ENCODE measurements at regions not wholly inside any gene's neighbourhood (a gene's known extent, or its start where the extent isn't known, plus 50 kb on each side); places are given as distances from the start of the nearest gene placed in this dataset.
"Not testable (repeated sequence)": the region's sequence is repeated elsewhere in the genome, so short reads cannot be mapped to it uniquely, and the experiment has no call there.

GRCh38 chr11:34784318-34784841, 131.8 kb downstream of the APIP start:
- Histone ChIP-seq H3K4me1 (ENCODE audit: control insufficient read depth in 2 of 2, insufficient read depth in 2 of 2, low read length in 2 of 2) (no peaks in the 10 kb centered on the region), H3K9me3 (ENCODE audit: control extremely low read depth in 1 of 3, control insufficient read depth in 2 of 3, insufficient read depth in 1 of 3, low read length in 2 of 3) (no peaks in the 10 kb centered on the region), H4K20me1 (ENCODE audit: control insufficient read depth, insufficient read depth, low read length, poor library complexity, severe bottlenecking) (no peaks in the 10 kb centered on the region), H2AFZ (ENCODE audit: insufficient read depth, low read depth, low read length, poor library complexity, severe bottlenecking) (no peak overlapping the region), H3K79me2 (ENCODE audit: control insufficient read depth, insufficient read depth, low read length) (no peaks in the 10 kb centered on the region), H3K4me3 (ENCODE audit: control extremely low read depth in 1 of 5, extremely low read depth in 1 of 5, insufficient read depth in 1 of 5, low read depth in 2 of 5, low read length in 4 of 5) (no peak overlapping the region), H3K27ac (ENCODE audit: low read length in 2 of 2) (no peak overlapping the region), H3K9ac (ENCODE audit: low read length) (no peak overlapping the region), H3K4me2 (replicated peaks; ENCODE audit: low read depth, low read length, poor library complexity, severe bottlenecking) (no peak overlapping the region), H3K27me3 (replicated peaks in 1 of 4; ENCODE audit: control extremely low read depth in 1 of 4, control insufficient read depth in 3 of 4, insufficient read depth in 4 of 4, low read length in 3 of 4) (peaks cover 0 to 12% (median 4%) of the 10 kb centered on the region in 4 experiments), H3K36me3 (replicated peaks in 1 of 2; ENCODE audit: control extremely low read depth in 1 of 2, control insufficient read depth in 1 of 2, extremely low read depth in 1 of 2, insufficient read depth in 2 of 2, low read length in 1 of 2) (no peaks in the 10 kb centered on the region)
- no peaks in the 10 kb centered on the region for H3K4me1 Mint-ChIP-seq
- TF ChIP-seq EZH2 (IDR thresholded peaks at IDR 0.05; ENCODE audit: borderline replicate concordance, insufficient read depth, low read depth, low read length, poor library complexity, severe bottlenecking): no peak
- no peak for TF ChIP-seq CTCF (IDR thresholded peaks at IDR 0.05)
- ChIA-PET CTCF (no interaction called here), POLR2A (no interaction called here)
- peaks cover 27% of the 10 kb centered on the region for H3K27me3 Mint-ChIP-seq
- H3K9me3 Mint-ChIP-seq (ENCODE audit: insufficient read depth): no peaks in the 10 kb centered on the region
- no peak overlapping the region for H3K4me3 Mint-ChIP-seq
- 70% methylated on average over 2 of the region's 2 CpGs for WGBS (ENCODE audit: insufficient coverage)
- DNase-seq (no peak), ATAC-seq (ENCODE audit: low read depth) (no peak)
- intact Hi-C loops (cut with micrococcal nuclease): no loop called here
- no peak overlapping the region for H3K27ac Mint-ChIP-seq

- WGBS (ENCODE audit: insufficient coverage): 84% methylated on average over 3 of the region's 3 CpGs
- Histone ChIP-seq H4K20me1 (ENCODE audit: control insufficient read depth, insufficient read depth, low read length, poor library complexity, severe bottlenecking) (no peaks in the 10 kb centered on the region), H3K9me3 (ENCODE audit: control extremely low read depth in 1 of 3, control insufficient read depth in 2 of 3, insufficient read depth in 1 of 3, low read length in 2 of 3) (no peaks in the 10 kb centered on the region), H2AFZ (ENCODE audit: insufficient read depth, low read depth, low read length, poor library complexity, severe bottlenecking) (no peak overlapping the region), H3K79me2 (ENCODE audit: control insufficient read depth, insufficient read depth, low read length) (no peaks in the 10 kb centered on the region), H3K4me1 (ENCODE audit: control insufficient read depth in 2 of 2, insufficient read depth in 2 of 2, low read length in 2 of 2) (no peaks in the 10 kb centered on the region), H3K4me3 (ENCODE audit: control extremely low read depth in 1 of 5, extremely low read depth in 1 of 5, insufficient read depth in 1 of 5, low read depth in 2 of 5, low read length in 4 of 5) (no peak overlapping the region), H3K4me2 (replicated peaks; ENCODE audit: low read depth, low read length, poor library complexity, severe bottlenecking) (no peak overlapping the region), H3K36me3 (replicated peaks in 1 of 2; ENCODE audit: control extremely low read depth in 1 of 2, control insufficient read depth in 1 of 2, extremely low read depth in 1 of 2, insufficient read depth in 2 of 2, low read length in 1 of 2) (no peaks in the 10 kb centered on the region), H3K9ac (ENCODE audit: low read length) (no peak overlapping the region), H3K27ac (ENCODE audit: low read length in 2 of 2) (no peak overlapping the region), H3K27me3 (replicated peaks in 1 of 4; ENCODE audit: control extremely low read depth in 1 of 4, control insufficient read depth in 3 of 4, insufficient read depth in 4 of 4, low read length in 3 of 4) (peaks cover 0 to 12% (median 4%) of the 10 kb centered on the region in 4 experiments)
- TF ChIP-seq CTCF (IDR thresholded peaks at IDR 0.05): no peak
- no peak for TF ChIP-seq EZH2 (IDR thresholded peaks at IDR 0.05; ENCODE audit: borderline replicate concordance, insufficient read depth, low read depth, low read length, poor library complexity, severe bottlenecking)
- Mint-ChIP-seq H3K27me3 (peaks cover 27% of the 10 kb centered on the region), H3K4me1 (no peaks in the 10 kb centered on the region), H3K4me3 (no peak overlapping the region), H3K27ac (no peak overlapping the region), H3K9me3 (ENCODE audit: insufficient read depth) (no peaks in the 10 kb centered on the region)
- POLR2A ChIA-PET: no interaction called here
- DNase-seq (no peak), ATAC-seq (ENCODE audit: low read depth) (no peak)
- CTCF ChIA-PET: no interaction called here
- intact Hi-C loops (cut with micrococcal nuclease): no loop called here
These were observed 132.3 kb downstream of the APIP start for GRCh38 chr11:34783816-34784317.

GRCh38 chr11:34781826-34782225, 134.4 kb downstream of the APIP start:
- DNase-seq: not testable (repeated sequence)

More at GRCh38 chr11:34781826-34782225, 134.4 kb downstream of the APIP start:
- POLR2A ChIA-PET; H3K9me3 Mint-ChIP-seq (ENCODE audit: insufficient read depth); H3K4me2 ChIP-seq (replicated peaks; ENCODE audit: low read depth, low read length, poor library complexity, severe bottlenecking); H3K9ac ChIP-seq (ENCODE audit: low read length); H3K79me2 ChIP-seq (ENCODE audit: control insufficient read depth, insufficient read depth, low read length); H3K36me3 ChIP-seq (replicated peaks in 1 of 2; ENCODE audit: control extremely low read depth in 1 of 2, control insufficient read depth in 1 of 2, extremely low read depth in 1 of 2, insufficient read depth in 2 of 2, low read length in 1 of 2); H3K4me1 Mint-ChIP-seq; H3K4me3 Mint-ChIP-seq; H3K27ac Mint-ChIP-seq; H4K20me1 ChIP-seq (ENCODE audit: control insufficient read depth, insufficient read depth, low read length, poor library complexity, severe bottlenecking); ATAC-seq (ENCODE audit: low read depth); H3K4me3 ChIP-seq (ENCODE audit: control extremely low read depth in 1 of 5, extremely low read depth in 1 of 5, insufficient read depth in 1 of 5, low read depth in 2 of 5, low read length in 4 of 5); H2AFZ ChIP-seq (ENCODE audit: insufficient read depth, low read depth, low read length, poor library complexity, severe bottlenecking); CTCF ChIA-PET; H3K27ac ChIP-seq (ENCODE audit: low read length in 2 of 2); intact Hi-C loops (cut with micrococcal nuclease); H3K9me3 ChIP-seq (ENCODE audit: control extremely low read depth in 1 of 3, control insufficient read depth in 2 of 3, insufficient read depth in 1 of 3, low read length in 2 of 3); H3K4me1 ChIP-seq (ENCODE audit: control insufficient read depth in 2 of 2, insufficient read depth in 2 of 2, low read length in 2 of 2): not testable (repeated sequence)
- peaks cover 0 to 12% (median 5%) of the 10 kb centered on the region in 4 experiments for H3K27me3 ChIP-seq (replicated peaks in 1 of 4; ENCODE audit: control extremely low read depth in 1 of 4, control insufficient read depth in 3 of 4, insufficient read depth in 4 of 4, low read length in 3 of 4)
- peaks cover 27% of the 10 kb centered on the region for H3K27me3 Mint-ChIP-seq
